Stimulated activated CD8-positive, alpha-beta memory T cell treated with anti-CD3 and anti-CD28 coated beads, Interleukin-12 subunit alpha, Interleukin-12 subunit beta, amount 100 ng/mL, for 1 hour (primary cell): ENCODE measurements at regions not wholly inside any gene's neighbourhood (a gene's known extent, or its start where the extent isn't known, plus 50 kb on each side); places are given as distances from the start of the nearest gene placed in this dataset.
"Not testable (repeated sequence)": the region's sequence is repeated elsewhere in the genome, so short reads cannot be mapped to it uniquely, and the experiment has no call there.

Source experiments
- DNase-seq: peaks from one replicate; pipeline ENCODE4 v3.0.0-alpha.2; 2020; ENCODE audit warnings: low read depth

- no peak for DNase-seq
These were observed 50.8 kb upstream of the CTNNA1 start for GRCh38 chr5:138702166-138703077.

DNA sequence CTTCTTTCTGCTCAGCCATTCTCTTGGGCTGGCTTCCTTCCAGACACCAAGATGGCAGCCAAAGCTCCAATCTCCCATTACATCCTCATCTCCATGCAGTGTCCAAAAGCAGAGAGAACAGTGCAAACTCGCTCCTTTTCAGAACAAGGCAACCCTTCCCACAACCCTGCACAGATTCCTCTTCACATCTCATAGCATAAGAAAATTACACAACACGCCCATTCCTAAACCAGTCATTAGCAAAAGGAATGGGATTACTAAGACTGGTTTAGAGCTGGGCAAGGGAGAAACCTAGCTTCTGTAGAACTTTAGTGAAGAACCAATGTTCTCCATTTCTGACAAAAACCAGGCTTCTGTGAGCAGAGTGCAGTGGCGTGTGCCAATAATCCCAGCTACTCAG lies 51.5 kb upstream of the CTNNA1 start:
- no peak for DNase-seq

DNA sequence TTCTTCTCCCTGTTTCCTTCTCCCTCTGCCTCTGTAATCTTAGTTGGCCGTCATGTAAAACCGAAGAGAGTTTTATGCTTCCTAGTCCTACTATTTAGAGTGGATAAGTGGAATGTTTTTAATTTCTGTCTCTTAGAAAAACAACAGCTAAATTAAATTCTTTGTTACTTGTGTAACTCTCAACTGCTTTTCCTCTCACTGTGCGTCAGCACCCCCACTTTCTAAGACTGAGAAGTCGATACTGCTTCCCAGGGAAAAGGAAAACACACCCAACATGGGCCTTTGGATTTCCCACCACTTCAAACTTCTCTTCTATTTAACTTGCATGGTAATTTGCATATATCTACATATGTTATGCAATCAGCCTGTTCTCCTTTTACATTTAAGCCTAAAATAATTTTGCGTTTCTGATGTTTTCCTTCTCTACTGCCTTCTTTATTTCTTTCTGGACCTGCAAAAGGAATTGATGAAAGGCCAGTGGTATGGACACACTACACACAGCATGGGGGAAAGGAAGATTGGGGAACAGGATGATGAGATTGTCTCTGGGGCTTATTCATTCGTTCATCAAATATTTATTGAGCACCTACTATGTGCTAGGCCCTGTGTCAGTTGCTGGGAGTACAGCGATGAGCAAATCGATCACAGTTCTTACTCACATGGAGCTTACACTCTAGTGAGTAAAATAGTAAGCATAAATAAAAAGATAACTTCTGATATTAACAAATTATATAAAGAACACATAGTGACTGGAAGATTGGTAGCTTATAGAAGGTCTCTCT lies 52.5 kb upstream of the CTNNA1 start:
- no peak for DNase-seq

DNA sequence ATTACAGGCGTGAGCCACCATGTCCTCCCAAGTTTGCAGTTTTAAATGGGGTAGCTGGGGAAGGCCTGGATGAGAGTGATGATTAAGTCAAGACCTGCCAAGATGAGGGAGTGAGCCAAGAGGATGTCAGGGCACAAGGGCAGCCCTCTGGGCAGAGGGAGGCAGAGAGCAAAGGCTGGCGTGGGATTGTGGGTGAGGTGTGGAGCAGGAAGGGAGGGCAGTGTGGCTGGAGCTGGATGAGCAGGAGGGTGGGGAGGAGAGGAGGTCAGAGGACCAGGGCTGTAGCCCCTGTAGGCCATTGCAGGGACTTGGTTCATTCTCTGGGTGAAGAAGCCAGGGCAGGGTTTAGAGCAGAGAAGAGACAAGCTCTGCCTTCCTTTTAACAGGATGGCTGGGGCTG lies 53.7 kb upstream of the CTNNA1 start:
- no peak for DNase-seq

GRCh38 chr5:138698713-138699112 lies 54.5 kb upstream of the CTNNA1 start:
- DNase-seq = no peak

GRCh38 chr5:138697720-138698360 lies 55.4 kb upstream of the CTNNA1 start:
- no peak for DNase-seq

DNA sequence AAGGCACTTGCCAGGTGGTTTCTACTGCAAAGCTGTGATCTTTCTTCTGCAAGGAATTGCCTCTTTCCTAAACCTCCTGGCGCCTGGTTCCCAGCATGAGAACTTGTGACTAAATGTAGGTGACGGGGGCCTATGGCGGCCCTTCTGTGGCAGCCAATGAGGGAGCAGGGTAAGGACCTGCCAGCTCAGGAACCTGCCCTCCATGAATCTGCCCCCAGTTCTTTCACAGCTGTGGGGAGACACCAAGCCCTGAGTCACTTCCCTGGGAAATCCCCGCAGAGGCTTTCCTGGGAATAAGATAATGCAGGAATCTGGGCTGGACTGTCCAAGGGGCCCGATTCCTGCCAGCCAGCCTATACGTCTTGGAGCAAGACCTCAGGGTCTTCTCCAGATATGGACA lies 56.7 kb upstream of the CTNNA1 start:
- DNase-seq = no peak

- no peak for DNase-seq
These were observed 57.4 kb upstream of the CTNNA1 start for GRCh38 chr5:138695781-138696180.

DNA sequence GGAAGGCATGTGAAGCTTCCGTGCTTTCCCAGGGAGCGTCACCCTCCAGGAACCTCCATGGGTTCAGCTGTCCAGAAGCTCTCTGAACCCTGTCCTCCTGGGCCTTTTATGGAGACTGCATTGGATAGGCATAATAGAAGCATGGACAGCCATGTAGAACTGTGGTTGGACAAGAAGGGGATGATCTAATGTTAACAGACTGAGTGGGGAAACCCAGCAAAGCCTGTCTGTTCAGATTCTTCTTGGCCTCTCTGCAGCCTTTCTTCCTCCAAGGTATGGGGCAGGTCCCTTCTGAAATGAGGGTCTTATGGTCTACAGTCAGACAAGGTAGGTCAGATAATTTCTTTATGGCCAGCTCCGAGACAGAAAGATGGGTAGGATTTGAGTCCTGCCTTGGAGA lies 59.1 kb upstream of the CTNNA1 start:
- no peak for DNase-seq

GRCh38 chr5:138692370-138692769 lies 60.9 kb upstream of the CTNNA1 start:
- DNase-seq = no peak

GRCh38 chr5:138686668-138687067 lies 66.6 kb upstream of the CTNNA1 start:
- DNase-seq = no peak

- DNase-seq = no peak
These were observed 68.0 kb upstream of the CTNNA1 start for GRCh38 chr5:138685193-138685745.

GRCh38 chr5:138682462-138682861 lies 70.8 kb upstream of the CTNNA1 start:
- DNase-seq = not testable (repeated sequence)

GRCh38 chr5:138678826-138679225 lies 74.4 kb upstream of the CTNNA1 start:
- not testable (repeated sequence) for DNase-seq

DNA sequence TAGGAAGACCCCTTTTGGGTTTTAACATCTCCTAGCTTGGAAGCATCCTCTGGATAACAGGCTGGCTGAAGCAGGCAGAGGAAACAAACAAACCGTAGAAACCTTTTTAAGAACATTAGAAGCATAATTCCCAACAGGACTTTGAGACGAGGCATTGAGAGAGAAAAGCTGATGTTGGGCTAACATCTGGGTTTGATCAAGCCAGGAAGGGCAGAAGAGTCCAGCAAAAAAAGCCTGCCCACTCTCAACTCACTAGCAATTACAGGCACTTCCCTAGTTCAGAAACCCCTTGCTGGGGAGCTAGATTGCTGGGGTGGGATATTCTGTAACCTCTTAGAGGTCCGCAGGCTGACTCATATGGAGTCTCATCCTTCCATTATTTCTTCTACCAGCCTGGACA lies 75.4 kb upstream of the CTNNA1 start:
- no peak for DNase-seq

- no peak for DNase-seq
These were observed 76.5 kb upstream of the CTNNA1 start for GRCh38 chr5:138676556-138677193.

- no peak for DNase-seq
These were observed 77.2 kb upstream of the CTNNA1 start for GRCh38 chr5:138676002-138676401.

DNA sequence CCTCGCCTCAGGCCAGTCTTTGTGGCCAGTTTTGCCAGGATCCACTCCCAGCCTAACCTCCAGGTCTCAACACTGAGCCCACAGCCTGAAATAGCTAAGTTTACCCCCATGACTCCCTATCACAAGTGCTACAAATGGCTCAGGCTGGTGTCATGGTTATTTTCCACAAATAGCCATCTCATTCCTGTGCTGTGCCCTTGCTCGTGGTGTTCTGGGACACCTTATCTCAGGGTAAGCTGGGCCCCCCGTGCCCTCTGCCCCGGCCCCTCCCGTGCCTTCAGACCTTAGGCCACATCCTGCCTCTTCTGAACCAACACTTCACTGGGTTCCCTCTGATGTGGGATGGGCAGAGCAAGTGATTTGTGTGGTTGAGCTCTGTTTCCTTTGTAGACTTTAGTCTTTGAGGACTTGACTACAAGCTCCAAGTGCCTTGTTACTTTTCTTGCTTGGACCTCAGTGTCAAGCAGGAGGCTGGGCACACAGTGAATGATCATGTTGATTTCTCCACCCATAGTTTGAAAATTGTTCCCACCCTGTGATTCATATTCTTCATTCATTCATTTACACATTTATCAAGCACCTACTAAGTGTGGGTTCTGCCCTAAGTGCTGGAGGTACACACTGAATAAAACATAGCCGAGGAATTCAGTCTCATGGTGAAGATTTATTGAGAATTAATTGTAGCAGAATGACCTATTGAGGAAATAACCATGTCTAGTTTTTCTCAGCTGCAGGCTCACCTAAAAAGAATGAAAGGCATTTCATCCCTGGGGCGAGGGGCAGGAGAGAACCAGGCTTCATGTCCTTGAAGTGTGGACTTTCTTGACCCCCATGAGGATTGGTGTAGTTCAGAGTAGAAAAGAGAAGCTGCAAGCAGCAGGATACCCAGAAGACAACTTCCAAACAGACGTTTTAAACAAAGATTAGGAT lies 84.5 kb upstream of the CTNNA1 start:
- no peak for DNase-seq

- DNase-seq = not testable (repeated sequence)
These were observed 85.4 kb upstream of the CTNNA1 start for GRCh38 chr5:138667782-138668331.

DNA sequence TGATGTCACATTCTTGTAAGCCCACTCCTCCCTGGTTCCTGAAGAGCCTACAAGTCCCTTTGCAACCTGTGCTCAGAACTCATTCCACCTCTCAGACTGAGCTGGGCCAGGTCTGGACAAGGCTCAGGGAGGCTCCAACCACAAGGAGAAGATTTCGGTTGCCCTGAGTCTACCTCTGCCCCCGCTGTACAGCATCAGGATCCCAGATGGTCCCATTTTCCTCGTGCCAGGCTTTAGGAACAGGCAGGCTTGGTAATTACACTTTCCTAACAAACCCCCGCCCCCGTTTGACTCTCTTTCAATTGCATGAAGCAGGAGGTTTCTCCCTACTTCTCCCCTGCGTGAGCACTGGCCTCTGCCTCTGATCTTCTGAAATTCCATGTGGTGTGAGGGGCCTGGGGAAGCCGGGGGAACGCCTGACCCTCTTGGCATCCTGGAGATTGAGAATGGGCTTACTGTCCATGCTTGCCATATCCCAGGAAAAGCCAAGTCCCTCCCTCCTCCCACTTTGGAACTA lies 86.9 kb upstream of the CTNNA1 start:
- DNase-seq = no peak
